Esophagus squamous epithelium (tissue), 5 donors: ENCODE measurements at regions not wholly inside any gene's neighbourhood (a gene's known extent, or its start where the extent isn't known, plus 50 kb on each side); places are given as distances from the start of the nearest gene placed in this dataset.

Experiments
- DNase-seq: peaks from one replicate; lab custom pipeline; 2025; lab: John Stamatoyannopoulos, UW
- H3K27ac ChIP-seq, 4 donors: fragments of 200-600 bp; sonication (generic); one replicate each; pipeline ENCODE4 v1.5.1; 2016 to 2019; ENCODE audit warnings: mild to moderate bottlenecking in 1 of 4
- H3K27me3 ChIP-seq, 4 donors: fragments of 200-600 bp; sonication (generic); 1 replicate in 3 of 4; 2 replicates in 1 of 4; pipeline versions ENCODE4 v1.5.1 to v1.6.0; 2017 to 2021; ENCODE audit warnings: antibody characterized with exemption in 1 of 4
- H3K36me3 ChIP-seq, 3 donors: fragments of 200-600 bp; sonication (generic); one replicate each; pipeline ENCODE4 v1.5.1; 2016 to 2019
- H3K4me1 ChIP-seq, 3 donors: fragments of 200-600 bp; sonication (generic); one replicate each; pipeline ENCODE4 v1.5.1; 2017 to 2019
- H3K4me3 ChIP-seq, 4 donors: fragments of 200-600 bp; sonication (generic); 1 replicate in 3 of 4; 2 replicates in 1 of 4; pipeline ENCODE4 v1.5.1; 2016 to 2019; ENCODE audit warnings: mild to moderate bottlenecking in 2 of 4, moderate library complexity in 1 of 4
- H3K9me3 ChIP-seq, 3 donors: fragments of 200-600 bp; sonication (generic); one replicate each; pipeline ENCODE4 v1.5.1; 2016 to 2019
- CTCF ChIP-seq, 6 experiments: fragments of 450-650 bp in 4 of 6; fragments of 200-600 bp in 2 of 6; sonication (generic) in 2 of 6; IDR thresholded peaks; one replicate each; pipeline ENCODE4 v1.5.1; 2016 to 2019; ENCODE audit warnings: antibody characterized with exemption in 6 of 6, mild to moderate bottlenecking in 4 of 6, moderate library complexity in 4 of 6
- POLR2A ChIP-seq, 4 donors: fragments of 450-650 bp; IDR thresholded peaks; one replicate each; pipeline ENCODE4 v1.6.1; 2017; ENCODE audit warnings: antibody characterized with exemption in 4 of 4, mild to moderate bottlenecking in 4 of 4, moderate library complexity in 3 of 4
- WGBS, 2 donors: methylation state at CpG; one replicate each; pipeline ENCODE4 v1.1.5; 2018; 5-methylcytosine and 5-hydroxymethylcytosine counted together
- intact Hi-C: fragments of 100-400 bp; cut with DNase I; formaldehyde crosslinking; loops from one replicate; pipeline ENCODE4 v1.15.0; 2022
- donor health status: DM: yes; HTN: yes; CAD: no.

GRCh38 chr6:91982559-91982958 is 1395.7 kb upstream of the MAP3K7 start:
- H3K27me3 ChIP-seq, result no peaks in the 10 kb centered on the region
- H3K4me1 ChIP-seq, result no peaks in the 10 kb centered on the region
- H3K9me3 ChIP-seq, result no peaks in the 10 kb centered on the region
- H3K27ac ChIP-seq, result no peak overlapping the region
- no peaks in the 10 kb centered on the region for H3K36me3 ChIP-seq
- DNase-seq, result no peak
- no peak for TF ChIP-seq POLR2A (IDR thresholded peaks at IDR 0.05)
- no peak for TF ChIP-seq CTCF (IDR thresholded peaks at IDR 0.05)
- intact Hi-C loops, result no loop called here
- H3K4me3 ChIP-seq, result no peak overlapping the region

- 72 to 77% methylated on average over 1 of the region's 1 CpG for WGBS, 2 donors
- H3K4me3 ChIP-seq, result no peak overlapping the region
- H3K27ac ChIP-seq, result no peak overlapping the region
- H3K9me3 ChIP-seq, result no peaks in the 10 kb centered on the region
- DNase-seq, result no peak
- TF ChIP-seq POLR2A (IDR thresholded peaks at IDR 0.05) (no peak), CTCF (IDR thresholded peaks at IDR 0.05) (no peak)
- H3K27me3 ChIP-seq, result no peaks in the 10 kb centered on the region
- intact Hi-C loops, result no loop called here
- H3K36me3 ChIP-seq, result no peaks in the 10 kb centered on the region
- H3K4me1 ChIP-seq, result no peaks in the 10 kb centered on the region
Observed at GRCh38 chr6:91976797-91977196, 1389.9 kb upstream of the MAP3K7 start.

GRCh38 chr6:91970700-91971099 is 1383.8 kb upstream of the MAP3K7 start:
- 45 to 57% methylated on average over 2 of the region's 2 CpGs for WGBS, 2 donors
- no peaks in the 10 kb centered on the region for H3K36me3 ChIP-seq
- H3K9me3 ChIP-seq, result peaks cover 0 to 7% (median 0%) of the 10 kb centered on the region in 3 donors
- no peak overlapping the region for H3K27ac ChIP-seq
- TF ChIP-seq POLR2A (IDR thresholded peaks at IDR 0.05) (no peak), CTCF (IDR thresholded peaks at IDR 0.05) (no peak)
- no peaks in the 10 kb centered on the region for H3K27me3 ChIP-seq
- intact Hi-C loops, result no loop called here
- no peak overlapping the region for H3K4me3 ChIP-seq
- no peaks in the 10 kb centered on the region for H3K4me1 ChIP-seq
- no peak for DNase-seq

- H3K4me1 ChIP-seq, result no peaks in the 10 kb centered on the region
- TF ChIP-seq POLR2A (IDR thresholded peaks at IDR 0.05) (no peak), CTCF (IDR thresholded peaks at IDR 0.05) (no peak)
- DNase-seq, result no peak
- H3K27me3 ChIP-seq, result no peaks in the 10 kb centered on the region
- H3K9me3 ChIP-seq, result peaks cover 0 to 11% (median 0%) of the 10 kb centered on the region in 3 donors
- intact Hi-C loops, result no loop called here
- 83 to 100% methylated on average over 1 of the region's 1 CpG for WGBS, 2 donors
- H3K27ac ChIP-seq, result no peak overlapping the region
- no peak overlapping the region for H3K4me3 ChIP-seq
- H3K36me3 ChIP-seq, result no peaks in the 10 kb centered on the region
Observed at GRCh38 chr6:91965872-91966271, 1379.0 kb upstream of the MAP3K7 start.

GRCh38 chr6:91961671-91962070 is 1374.8 kb upstream of the MAP3K7 start:
- WGBS, 2 donors, result 86 to 88% methylated on average over 2 of the region's 2 CpGs

GRCh38 chr6:91961236-91961635 is 1374.4 kb upstream of the MAP3K7 start:
- WGBS, 2 donors, result 78 to 84% methylated on average over 3 of the region's 3 CpGs
- Histone ChIP-seq H3K36me3 (no peaks in the 10 kb centered on the region), H3K4me1 (no peaks in the 10 kb centered on the region), H3K4me3 (no peak overlapping the region), H3K27me3 (no peaks in the 10 kb centered on the region), H3K9me3 (peaks cover 0 to 17% (median 0%) of the 10 kb centered on the region in 3 donors), H3K27ac (no peak overlapping the region)
- no peak for DNase-seq
- TF ChIP-seq CTCF (IDR thresholded peaks at IDR 0.05) (no peak), POLR2A (IDR thresholded peaks at IDR 0.05) (no peak)
- intact Hi-C loops, result no loop called here

More at GRCh38 chr6:91961671-91962070, 1374.8 kb upstream of the MAP3K7 start:
- H3K4me1 ChIP-seq, result no peaks in the 10 kb centered on the region
- no peak for DNase-seq
- H3K4me3 ChIP-seq, result no peak overlapping the region
- no peak overlapping the region for H3K27ac ChIP-seq
- peaks cover 0 to 18% (median 0%) of the 10 kb centered on the region in 3 donors for H3K9me3 ChIP-seq
- no peak for TF ChIP-seq POLR2A (IDR thresholded peaks at IDR 0.05)
- no peaks in the 10 kb centered on the region for H3K36me3 ChIP-seq
- no peaks in the 10 kb centered on the region for H3K27me3 ChIP-seq
- intact Hi-C loops, result no loop called here
